HEK293 (cell line): ENCODE measurements at regions not wholly inside any gene's neighbourhood (a gene's known extent, or its start where the extent isn't known, plus 50 kb on each side); places are given as distances from the start of the nearest gene placed in this dataset.

Experiments
- CTCF ChIA-PET: fragments of 350-600 bp; formaldehyde crosslinking; extraction: SDS; loops from one replicate; lab custom pipeline; 2021; ENCODE audit warnings: antibody characterized with exemption; lab: Yijun Ruan, JAX
- POLR2A ChIA-PET: fragments of 300-600 bp; formaldehyde crosslinking; extraction: SDS; loops from one replicate; lab custom pipeline; 2020; ENCODE audit warnings: antibody characterized with exemption, inconsistent platforms; lab: Yijun Ruan, JAX
- H3K27ac ChIP-seq: fragments of 200-500 bp; sonication (Bioruptor generic); 2 replicates; pipeline ENCODE4 v1.5.1; 2014; ENCODE audit warnings: low read depth, low read length, control low read depth, inconsistent platforms; ENCODE audit errors: extremely low read depth
- H3K36me3 ChIP-seq, 2 experiments: fragments of 200-500 bp in 1 of 2; sonication (Bioruptor generic) in 1 of 2; 1 replicate in 1 of 2; 2 replicates in 1 of 2; pipeline ENCODE4 v1.5.1; 2014 to 2017; ENCODE audit warnings: inconsistent platforms in 2 of 2, low read length in 2 of 2; ENCODE audit not compliant: control insufficient read depth in 2 of 2, insufficient read depth in 1 of 2
- H3K4me1 ChIP-seq: fragments of 200-500 bp; sonication (Bioruptor generic); 2 replicates; pipeline ENCODE4 v1.5.1; 2014; ENCODE audit warnings: mild to moderate bottlenecking, low read length, inconsistent platforms; ENCODE audit not compliant: control insufficient read depth, insufficient read depth
- H3K4me3 ChIP-seq: 2 replicates; pipeline ENCODE4 v1.5.1; 2011; ENCODE audit warnings: low read depth, mild to moderate bottlenecking, control low read depth, low read length, moderate library complexity
- H3K9me3 ChIP-seq: fragments of 200-500 bp; sonication (Bioruptor generic); 2 replicates; pipeline ENCODE4 v1.5.1; 2014; ENCODE audit warnings: low read depth, low read length, inconsistent platforms; ENCODE audit not compliant: control insufficient read depth, insufficient read depth
- AEBP2 ChIP-seq: fragments of 450-650 bp; formaldehyde crosslinking; IDR thresholded peaks from 2 replicates; pipeline ENCODE4 v1.5.1; 2016; ENCODE audit warnings: missing biosample characterization, missing genetic modification characterization, borderline replicate concordance
- GFI1B ChIP-seq: fragments of 450-650 bp; formaldehyde crosslinking; IDR thresholded peaks from 2 replicates; pipeline ENCODE4 v1.5.1; 2016; ENCODE audit warnings: missing biosample characterization, missing genetic modification characterization
- GLIS1 ChIP-seq: fragments of 450-650 bp; formaldehyde crosslinking; IDR thresholded peaks from 2 replicates; pipeline ENCODE4 v1.5.1; 2016; ENCODE audit warnings: missing biosample characterization, missing genetic modification characterization
- INSM2 ChIP-seq: fragments of 450-650 bp; formaldehyde crosslinking; IDR thresholded peaks from 2 replicates; pipeline ENCODE4 v1.5.1; 2016; ENCODE audit warnings: missing biosample characterization, missing genetic modification characterization
- OSR2 ChIP-seq: fragments of 450-650 bp; formaldehyde crosslinking; IDR thresholded peaks from 2 replicates; pipeline ENCODE4 v1.5.1; 2016; ENCODE audit warnings: missing biosample characterization, missing genetic modification characterization
- ZBTB48 ChIP-seq: fragments of 450-650 bp; formaldehyde crosslinking; IDR thresholded peaks from 2 replicates; pipeline ENCODE4 v1.5.1; 2016; ENCODE audit warnings: missing biosample characterization, missing genetic modification characterization
- ZNF114 ChIP-seq: fragments of 450-650 bp; formaldehyde crosslinking; IDR thresholded peaks from 2 replicates; pipeline ENCODE4 v1.5.0; 2017; ENCODE audit warnings: missing biosample characterization, missing genetic modification characterization
- ZNF140 ChIP-seq: fragments of 450-650 bp; formaldehyde crosslinking; IDR thresholded peaks from 2 replicates; pipeline ENCODE4 v1.5.1; 2016; ENCODE audit warnings: missing biosample characterization, missing genetic modification characterization
- ZNF2 ChIP-seq: fragments of 450-650 bp; formaldehyde crosslinking; IDR thresholded peaks from 2 replicates; pipeline ENCODE4 v1.5.1; 2016; ENCODE audit warnings: missing biosample characterization, missing genetic modification characterization
- ZNF341 ChIP-seq: fragments of 450-650 bp; formaldehyde crosslinking; IDR thresholded peaks from 2 replicates; pipeline ENCODE4; 2016; ENCODE audit warnings: low read depth, missing biosample characterization, missing genetic modification characterization
- ZNF391 ChIP-seq: fragments of 450-650 bp; formaldehyde crosslinking; IDR thresholded peaks from 2 replicates; pipeline ENCODE4 v1.5.1; 2016; ENCODE audit warnings: low read depth, missing biosample characterization, missing genetic modification characterization, borderline replicate concordance
- ZNF514 ChIP-seq: fragments of 450-650 bp; formaldehyde crosslinking; IDR thresholded peaks from 2 replicates; pipeline ENCODE4 v1.5.1; 2016; ENCODE audit warnings: missing biosample characterization, missing genetic modification characterization
- ZNF548 ChIP-seq: fragments of 450-650 bp; formaldehyde crosslinking; IDR thresholded peaks from 2 replicates; pipeline ENCODE4 v1.5.1; 2016; ENCODE audit warnings: missing biosample characterization, missing genetic modification characterization
- ZNF571 ChIP-seq: fragments of 450-650 bp; formaldehyde crosslinking; IDR thresholded peaks from 2 replicates; pipeline ENCODE4 v1.5.0; 2017; ENCODE audit warnings: missing biosample characterization, missing genetic modification characterization
- ZNF600 ChIP-seq: fragments of 450-650 bp; formaldehyde crosslinking; IDR thresholded peaks from 2 replicates; pipeline ENCODE4 v1.5.1; 2016; ENCODE audit warnings: missing biosample characterization, missing genetic modification characterization
- ZNF670 ChIP-seq: fragments of 450-650 bp; formaldehyde crosslinking; IDR thresholded peaks from 2 replicates; pipeline ENCODE4 v1.5.1; 2016; ENCODE audit warnings: missing biosample characterization, missing genetic modification characterization, low read depth
- ZSCAN16 ChIP-seq: fragments of 450-650 bp; formaldehyde crosslinking; IDR thresholded peaks from 2 replicates; pipeline ENCODE4 v1.5.1; 2016; ENCODE audit warnings: missing biosample characterization, missing genetic modification characterization
- ZSCAN30 ChIP-seq: fragments of 450-650 bp; IDR thresholded peaks from 2 replicates; pipeline ENCODE4 v1.5.1; 2018; ENCODE audit warnings: missing biosample characterization, mild to moderate bottlenecking, missing genetic modification characterization, moderate library complexity
- TF ChIP-seq, protein P1 (sequence below): fragments of 450-650 bp; formaldehyde crosslinking; IDR thresholded peaks from 2 replicates; pipeline ENCODE4 v1.5.1; 2016; ENCODE audit warnings: missing biosample characterization, missing genetic modification characterization
- TF ChIP-seq, protein P2 (sequence below): fragments of 450-650 bp; formaldehyde crosslinking; IDR thresholded peaks from 2 replicates; pipeline ENCODE4 v1.5.1; 2017; ENCODE audit warnings: missing biosample characterization, missing genetic modification characterization

DNA sequence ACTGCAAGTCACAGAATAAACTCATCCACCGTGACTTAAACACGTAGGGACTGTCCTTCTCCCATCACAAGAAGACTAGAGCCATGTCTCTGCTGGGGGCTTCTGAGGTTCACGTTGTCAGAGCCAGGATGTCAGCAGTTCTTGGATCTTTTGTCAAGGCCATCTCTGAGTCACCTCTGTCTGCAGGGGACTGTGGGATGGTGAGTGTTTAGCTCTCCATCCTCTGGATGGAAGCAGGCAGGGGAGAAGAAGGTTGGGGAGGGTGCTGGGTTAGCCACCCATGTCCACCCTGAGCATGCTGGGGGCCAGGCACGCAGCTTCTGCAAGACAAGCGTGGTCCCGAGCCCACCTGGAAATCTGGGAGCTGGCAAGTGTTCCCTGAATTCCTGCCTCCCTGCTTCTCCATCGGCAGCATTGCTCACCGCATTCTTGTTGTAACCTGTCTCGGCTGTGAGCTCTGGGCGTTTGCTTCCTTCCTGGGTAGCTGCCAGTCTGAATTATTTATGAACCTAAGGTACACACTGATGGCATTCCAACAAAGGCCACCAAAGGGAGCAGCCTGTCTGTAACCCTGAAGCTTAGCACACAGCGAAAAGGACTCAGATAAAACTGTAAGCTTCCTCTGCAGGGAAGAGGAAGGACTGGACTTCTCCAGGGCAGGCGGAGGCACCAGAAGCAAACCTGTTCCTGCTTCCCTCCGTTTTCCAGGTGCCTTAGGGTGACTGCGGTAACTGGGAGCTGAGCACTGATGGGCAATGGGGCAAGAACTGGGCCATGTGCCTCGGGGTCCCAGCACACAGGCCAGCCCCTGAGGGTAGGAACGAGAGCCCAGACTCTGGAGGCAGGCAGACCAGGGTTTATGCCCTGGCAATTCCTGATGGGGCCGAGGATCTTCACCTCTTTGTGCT is 88.6 kb downstream of the RIPK4 start:
- H3K4me3 ChIP-seq, result peak overlapping the region; percentile 2; the same call in 1 of the 2 replicates
- POLR2A ChIA-PET, result interaction anchor here (0.7 to 2.0 kb wide), 6 partner anchors 46 to 108 kb away, joined by 3 to 6 read pairs (median 4); partner anchors contain the start of gene RIPK4
- peak overlapping the region; percentile 18; the same call in 1 of the 2 replicates for H3K27ac ChIP-seq
- TF ChIP-seq ZNF341 (tag by site-specific recombination) (no peak), OSR2 (tag by site-specific recombination) (peak; percentile 57), GLIS1 (tag by site-specific recombination) (peak; percentile 96), GFI1B (tag by site-specific recombination) (no peak), ZBTB48 (tag by site-specific recombination) (peak; percentile 29; the same call in 1 of the 2 replicates), INSM2 (tag by site-specific recombination) (0 out of 2 replicates have a peak, but pooled peaks have one; percentile 12), ZNF2 (tag by site-specific recombination) (no peak)
- TF ChIP-seq, protein P1, sequence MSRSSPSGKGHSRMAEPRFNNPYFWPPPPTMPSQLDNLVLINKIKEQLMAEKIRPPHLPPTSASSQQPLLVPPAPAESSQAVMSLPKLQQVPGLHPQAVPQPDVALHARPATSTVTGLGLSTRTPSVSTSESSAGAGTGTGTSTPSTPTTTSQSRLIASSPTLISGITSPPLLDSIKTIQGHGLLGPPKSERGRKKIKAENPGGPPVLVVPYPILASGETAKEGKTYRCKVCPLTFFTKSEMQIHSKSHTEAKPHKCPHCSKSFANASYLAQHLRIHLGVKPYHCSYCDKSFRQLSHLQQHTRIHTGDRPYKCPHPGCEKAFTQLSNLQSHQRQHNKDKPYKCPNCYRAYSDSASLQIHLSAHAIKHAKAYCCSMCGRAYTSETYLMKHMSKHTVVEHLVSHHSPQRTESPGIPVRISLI (tag by site-specific recombination), result 0 out of 2 replicates have a peak, but pooled peaks have one; percentile 45
- CTCF ChIA-PET, result interaction anchor here (0.5 to 4.2 kb wide), 7 partner anchors 58 to 564 kb away, joined by 3 to 25 read pairs (median 4); no protein-coding TSS in a partner anchor
- no peaks in the 10 kb centered on the region for H3K9me3 ChIP-seq
- H3K36me3 ChIP-seq, result no peaks in the 10 kb centered on the region
- peaks cover 7% of the 10 kb centered on the region for H3K4me1 ChIP-seq

DNA sequence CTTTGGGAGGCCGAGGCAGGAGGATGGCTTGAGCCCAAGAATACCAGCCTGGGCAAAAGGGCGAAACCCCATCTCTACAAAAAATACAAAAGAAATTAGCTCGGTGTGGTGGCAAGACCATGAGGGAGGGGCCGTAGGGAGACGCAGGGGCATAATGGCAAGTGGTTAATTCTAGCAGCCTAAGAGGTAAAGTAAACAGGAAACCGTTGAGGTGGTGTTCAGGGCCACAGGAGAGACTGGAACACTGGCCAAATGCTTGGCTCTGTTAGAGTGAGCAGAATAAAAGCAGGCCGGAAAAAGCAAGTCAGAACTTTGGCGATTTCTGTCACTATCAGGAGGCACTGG is 89.2 kb downstream of the RIPK4 start:
- Histone ChIP-seq H3K27ac (no peak overlapping the region), H3K9me3 (no peaks in the 10 kb centered on the region), H3K4me1 (peaks cover 7% of the 10 kb centered on the region), H3K36me3 (no peaks in the 10 kb centered on the region), H3K4me3 (no peak overlapping the region)
- TF ChIP-seq GLIS1 (tag by site-specific recombination) (peak; percentile 99), AEBP2 (no peak)
- CTCF ChIA-PET, result interaction anchor here (1.5 to 4.2 kb wide), 2 partner anchors 65 to 99 kb away, joined by 5 to 25 read pairs; no protein-coding TSS in a partner anchor
- POLR2A ChIA-PET, result interaction anchor here (1.1 to 2.0 kb wide), 3 partner anchors 46 to 101 kb away, joined by 3 to 5 read pairs (median 3); partner anchors contain the start of gene RIPK4

DNA sequence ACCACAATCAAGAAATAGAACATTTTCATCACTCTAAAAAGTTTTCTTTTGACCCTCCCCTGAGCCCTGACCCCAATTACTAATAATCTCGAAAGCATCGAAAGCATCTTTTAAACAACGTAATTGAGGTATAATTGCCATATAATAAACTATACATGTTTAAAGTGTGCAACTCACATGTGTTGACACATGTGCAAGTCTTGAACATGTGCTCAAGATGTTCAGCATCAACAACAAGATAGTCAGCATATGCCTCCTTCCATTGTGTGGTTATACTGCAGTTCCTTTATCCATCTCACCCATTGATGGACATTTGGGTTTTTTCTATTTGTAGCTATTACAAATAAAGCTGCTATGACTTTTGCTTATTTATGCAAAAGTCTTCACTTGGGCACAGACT is 90.7 kb downstream of the RIPK4 start:
- TF ChIP-seq ZNF600 (tag by site-specific recombination), result no peak
- TF ChIP-seq ZNF571 (tag by site-specific recombination), result no peak
- no peak for TF ChIP-seq ZNF670 (tag by site-specific recombination)
- TF ChIP-seq OSR2 (tag by site-specific recombination), result no peak
- no peak for TF ChIP-seq ZNF114 (tag by site-specific recombination)
- TF ChIP-seq, protein P2, sequence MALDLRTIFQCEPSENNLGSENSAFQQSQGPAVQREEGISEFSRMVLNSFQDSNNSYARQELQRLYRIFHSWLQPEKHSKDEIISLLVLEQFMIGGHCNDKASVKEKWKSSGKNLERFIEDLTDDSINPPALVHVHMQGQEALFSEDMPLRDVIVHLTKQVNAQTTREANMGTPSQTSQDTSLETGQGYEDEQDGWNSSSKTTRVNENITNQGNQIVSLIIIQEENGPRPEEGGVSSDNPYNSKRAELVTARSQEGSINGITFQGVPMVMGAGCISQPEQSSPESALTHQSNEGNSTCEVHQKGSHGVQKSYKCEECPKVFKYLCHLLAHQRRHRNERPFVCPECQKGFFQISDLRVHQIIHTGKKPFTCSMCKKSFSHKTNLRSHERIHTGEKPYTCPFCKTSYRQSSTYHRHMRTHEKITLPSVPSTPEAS (tag by site-specific recombination), result no peak
- TF ChIP-seq ZSCAN30 (tag by site-specific recombination), result no peak
- no peak for TF ChIP-seq ZNF514
- TF ChIP-seq ZNF140, result no peak
- no peak for TF ChIP-seq ZNF391
- no peak for TF ChIP-seq ZNF548 (tag by site-specific recombination)
- TF ChIP-seq ZSCAN16 (tag by site-specific recombination), result no peak
- Histone ChIP-seq H3K9me3 (no peaks in the 10 kb centered on the region), H3K27ac (no peak overlapping the region), H3K36me3 (no peaks in the 10 kb centered on the region), H3K4me1 (peaks cover 7% of the 10 kb centered on the region), H3K4me3 (no peak overlapping the region)
- POLR2A ChIA-PET, result no interaction called here
- CTCF ChIA-PET, result interaction anchor here (0.6 to 1.7 kb wide), 2 partner anchors 64 to 392 kb away, joined by 3 to 4 read pairs; no protein-coding TSS in a partner anchor
